ENCODE measurements at regions not wholly inside any gene's neighbourhood (a gene's known extent, or its start where the extent isn't known, plus 50 kb on each side); places are given as distances from the start of the nearest gene placed in this dataset.
"Not testable (repeated sequence)": the region's sequence is repeated elsewhere in the genome, so short reads cannot be mapped to it uniquely, and the experiment has no call there.

DNA sequence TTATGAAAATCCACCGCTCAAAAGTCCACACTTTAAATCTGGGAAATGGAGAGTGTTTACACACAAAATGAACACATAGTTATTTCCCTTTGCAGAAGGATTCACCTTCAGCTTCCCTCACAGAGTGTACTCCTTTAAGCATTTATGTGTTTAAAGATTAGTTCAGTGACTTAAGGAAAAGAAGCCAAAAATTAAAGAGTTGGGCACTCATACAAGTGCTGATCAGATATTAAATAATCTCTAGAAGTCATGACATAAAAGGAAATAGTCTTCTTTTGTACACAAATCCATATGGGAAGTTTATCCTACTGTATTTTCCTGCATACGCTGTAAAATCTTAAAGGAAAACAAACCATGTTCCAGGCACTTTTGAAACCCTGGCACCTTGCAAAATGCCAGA is 174.2 kb downstream of the LNPK start:
- no peak for DNase-seq

DNA sequence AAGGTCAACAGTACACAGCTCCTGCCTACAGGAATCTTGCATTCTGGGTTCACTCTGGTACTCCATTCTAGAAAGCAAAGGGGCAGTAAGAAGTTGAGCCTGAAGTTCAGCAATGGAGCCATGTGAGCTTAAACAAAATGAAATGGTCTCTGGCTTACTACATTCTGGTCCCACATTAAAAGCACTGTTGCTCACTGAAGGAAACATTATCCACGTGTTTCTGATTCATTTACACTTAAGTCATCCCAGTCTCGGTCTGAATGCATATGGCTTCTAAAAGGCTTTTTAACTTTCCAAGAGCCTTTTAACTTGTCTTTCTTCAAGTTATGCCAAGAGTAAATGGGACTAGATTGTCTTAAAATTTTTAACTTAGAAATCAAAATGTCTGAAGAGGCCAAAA is 177.8 kb downstream of the LNPK start:
- no peak for DNase-seq

DNA sequence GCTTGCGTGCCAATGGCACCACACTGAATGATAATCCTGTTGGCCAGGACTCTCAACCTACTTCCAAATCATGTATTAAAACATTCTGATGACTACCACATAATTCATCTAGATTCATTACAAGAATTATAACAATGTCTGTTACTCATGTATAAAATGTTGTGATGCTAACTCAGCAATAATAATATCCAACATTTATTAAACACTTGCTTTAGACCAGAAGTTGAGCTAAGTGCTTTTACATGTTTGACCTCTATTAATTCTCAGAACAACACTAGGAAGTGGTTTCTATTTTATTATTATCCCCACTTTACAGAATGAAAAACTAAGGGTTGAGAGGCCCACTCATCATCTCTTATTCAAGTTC is 178.4 kb downstream of the LNPK start:
- DNase-seq: no peak

DNA sequence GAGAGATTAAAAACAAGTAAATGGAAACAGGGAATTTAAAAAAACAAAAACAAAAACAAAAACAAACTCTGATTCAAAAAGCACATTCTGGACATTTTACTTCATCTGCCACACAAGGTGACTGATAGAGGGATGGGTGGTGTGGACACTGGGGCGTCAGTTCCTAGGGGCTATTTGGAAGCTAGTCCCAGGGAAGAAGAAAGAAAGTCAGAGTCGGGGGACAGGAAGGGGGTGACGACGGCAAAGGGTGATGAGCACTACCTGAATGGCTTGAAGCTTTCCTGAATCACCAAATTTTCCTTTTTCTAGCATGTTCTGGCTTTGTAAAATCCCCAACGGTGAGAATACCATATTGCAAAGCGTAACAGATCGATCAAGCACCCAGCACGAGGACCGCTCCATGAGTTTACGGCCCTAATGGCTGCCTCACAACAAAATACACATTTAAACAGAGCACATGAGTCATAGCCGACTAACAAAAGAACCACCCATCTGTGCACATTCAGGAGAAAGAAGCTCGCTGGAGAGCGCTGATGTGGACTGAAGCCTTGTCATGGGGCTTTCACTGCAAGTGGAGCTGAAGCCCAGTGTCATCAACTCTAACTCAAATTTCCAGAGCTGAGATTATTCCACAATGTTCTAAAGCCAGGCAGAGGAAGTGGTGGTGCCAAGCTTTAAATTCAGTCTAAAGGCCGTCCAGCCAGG is 178.9 kb downstream of the LNPK start:
- no peak for DNase-seq

DNA sequence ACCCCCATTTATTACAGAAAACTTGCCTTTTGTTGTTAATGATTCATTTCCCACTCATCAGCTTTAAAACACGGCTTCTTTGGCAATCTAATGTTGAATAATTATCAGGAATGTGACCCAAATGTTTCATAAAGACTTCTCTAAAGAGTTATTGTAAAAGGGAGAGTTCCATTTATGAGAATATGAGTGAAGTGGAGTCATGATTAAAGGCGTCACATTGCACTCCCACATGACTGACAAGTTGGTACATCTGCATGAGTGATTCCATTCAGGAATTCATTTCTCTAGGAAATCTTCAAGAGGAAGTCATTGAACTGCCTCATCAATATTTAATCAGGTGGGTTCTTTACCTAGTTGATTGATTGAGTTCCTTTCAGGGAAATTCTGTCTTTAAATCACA is 184.8 kb downstream of the LNPK start:
- DNase-seq: no peak

DNA sequence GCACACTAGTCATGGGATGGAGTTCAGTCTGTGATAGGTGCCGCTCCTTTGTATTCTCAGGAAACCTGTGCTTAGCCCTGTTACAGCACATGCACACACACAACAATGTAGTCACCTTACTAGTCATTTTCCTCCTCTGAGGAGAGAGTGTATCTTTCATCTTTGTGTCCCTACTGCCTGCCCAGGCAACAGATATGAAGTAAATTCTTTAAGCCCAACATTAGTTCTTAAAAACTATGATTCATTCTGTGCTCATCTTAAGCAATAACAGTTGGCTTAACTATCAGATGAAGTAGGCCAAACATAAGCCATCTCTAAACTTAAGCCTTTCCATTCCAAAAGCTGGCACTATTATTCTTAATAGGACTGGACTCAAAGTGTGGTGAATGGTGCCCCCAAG is 186.5 kb downstream of the LNPK start:
- DNase-seq: no peak

DNA sequence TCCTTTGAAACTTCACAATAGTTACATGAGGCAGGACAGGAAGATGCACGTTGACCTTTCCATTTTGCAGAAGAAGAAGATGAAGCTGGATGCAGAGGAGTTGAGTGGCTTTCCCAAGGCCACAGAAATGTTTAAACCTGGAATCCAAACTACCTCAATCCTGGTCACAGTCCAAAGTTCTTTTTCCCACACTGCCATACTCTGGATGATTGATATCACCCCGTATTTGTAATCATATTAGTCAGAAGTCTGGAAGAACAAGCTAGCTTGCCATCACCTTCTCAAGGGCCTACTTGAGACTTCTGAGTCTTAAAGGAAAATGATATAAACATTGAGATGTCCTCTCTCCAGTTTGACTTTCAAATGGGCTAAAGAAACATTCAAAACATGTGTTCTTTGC is 190.1 kb downstream of the LNPK start:
- no peak for DNase-seq

DNA sequence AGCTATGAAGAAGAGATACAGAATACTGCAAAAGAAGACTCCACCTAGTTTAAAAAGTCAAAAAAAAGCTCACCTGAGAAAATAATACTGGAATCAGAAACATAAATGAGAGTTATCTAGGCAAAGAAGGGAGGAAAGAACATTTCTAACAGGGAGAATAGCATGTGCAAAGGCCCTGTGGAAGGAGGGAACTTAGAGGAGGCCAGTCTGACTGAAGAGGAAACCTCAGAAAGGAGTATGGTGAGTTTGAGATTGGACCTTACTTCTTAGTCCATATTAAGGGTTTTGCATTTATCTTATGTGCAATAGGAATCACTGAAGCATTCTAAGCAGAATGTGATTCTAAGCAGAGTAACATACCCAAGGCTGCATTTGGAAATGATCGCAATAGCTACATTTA is 193.2 kb downstream of the LNPK start:
- no peak for DNase-seq

DNA sequence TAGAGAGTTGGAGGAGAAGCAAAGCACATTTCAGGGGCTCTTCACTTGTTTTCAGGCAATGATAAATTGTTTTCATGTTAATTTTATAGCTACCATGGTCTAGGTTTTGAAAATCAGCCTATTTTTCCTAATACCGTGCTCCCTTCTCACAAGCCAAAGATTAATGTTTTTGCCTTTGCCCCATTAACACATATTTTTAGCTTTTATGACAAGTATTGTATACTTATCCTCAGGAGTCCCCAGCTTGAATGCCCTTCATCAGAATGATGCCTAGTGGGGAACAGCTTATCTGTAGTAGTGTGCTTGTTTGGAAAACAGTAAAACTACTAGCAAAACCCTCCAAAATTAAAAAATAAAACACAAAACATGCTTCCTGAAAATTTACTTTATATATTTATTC is 194.0 kb downstream of the LNPK start:
- no peak for DNase-seq

DNA sequence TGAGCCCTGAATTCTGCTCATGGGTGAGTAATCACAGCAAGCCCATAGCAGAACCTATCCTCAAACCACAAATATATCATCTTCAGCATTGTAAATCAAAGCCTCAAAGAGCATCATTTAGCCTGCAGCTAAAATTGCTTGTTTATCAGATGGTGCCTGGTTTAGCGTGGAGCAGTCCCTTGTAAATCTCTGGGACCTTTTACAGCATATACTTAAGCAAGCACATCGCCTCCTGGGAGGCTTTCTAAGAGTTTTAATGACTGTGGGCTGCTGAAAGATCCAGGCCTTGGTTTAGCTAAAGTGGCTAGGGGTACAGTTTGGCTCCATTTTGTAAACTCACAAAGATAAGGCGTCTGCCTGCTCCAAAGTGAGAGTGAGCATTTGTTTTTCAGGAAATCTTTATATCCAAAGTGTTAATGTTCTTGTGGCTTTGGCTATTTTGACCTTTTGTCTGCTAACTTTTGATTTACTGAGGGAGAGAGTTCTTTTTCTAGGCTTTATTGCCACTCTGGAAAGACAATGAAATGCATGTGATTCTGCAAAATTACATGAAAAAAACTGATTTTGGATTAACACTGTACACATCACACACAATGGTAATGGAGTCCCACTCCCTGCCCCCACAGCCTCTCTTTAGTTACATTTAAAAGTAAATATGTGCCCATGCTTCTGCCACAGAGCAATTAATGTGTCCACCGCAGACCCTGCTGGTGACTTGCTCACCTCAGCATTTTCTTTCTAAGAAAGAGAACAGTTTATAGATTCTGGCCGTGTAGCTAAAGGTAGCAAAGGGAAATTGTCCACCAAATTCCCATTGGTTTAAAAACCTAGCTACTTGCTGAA is 194.8 kb downstream of the LNPK start:
- DNase-seq: no peak

DNA sequence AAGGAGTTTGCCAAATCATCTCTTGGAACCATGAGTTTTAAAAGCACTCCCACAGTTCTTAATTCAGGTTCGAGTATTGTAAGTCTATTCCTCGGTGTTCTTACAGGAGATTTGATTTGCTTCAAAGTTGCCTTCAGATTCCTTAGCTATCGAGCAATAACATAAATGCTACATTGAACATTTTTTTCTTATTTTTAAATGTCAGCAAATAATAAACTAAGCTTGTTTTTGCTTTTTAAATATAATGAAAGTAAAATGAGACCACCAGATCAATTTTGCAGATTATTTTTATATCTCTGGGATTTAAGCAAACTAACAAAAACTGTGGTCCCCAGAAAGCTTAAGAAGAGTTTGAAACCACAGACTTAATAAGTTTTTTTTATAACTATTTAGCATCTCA is 195.5 kb downstream of the LNPK start:
- DNase-seq: no peak

DNA sequence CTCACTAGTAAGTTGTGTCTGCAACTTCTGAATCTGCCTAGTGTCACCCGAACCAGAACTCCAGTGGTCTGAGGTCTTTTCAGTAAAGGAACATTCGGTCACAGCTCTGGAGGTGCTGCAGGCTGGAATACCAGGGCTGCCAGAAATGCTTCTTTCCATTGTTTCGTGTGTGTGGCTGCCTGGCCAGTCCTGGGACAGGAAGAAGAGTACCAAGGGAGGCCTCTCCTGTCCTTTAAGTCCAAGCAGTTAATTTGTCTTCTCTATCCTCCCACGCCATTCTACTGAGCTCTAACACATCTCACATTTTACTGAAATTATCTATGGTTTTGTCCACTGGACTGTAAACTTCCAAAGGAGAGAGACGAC is 196.0 kb downstream of the LNPK start:
- DNase-seq: no peak

DNA sequence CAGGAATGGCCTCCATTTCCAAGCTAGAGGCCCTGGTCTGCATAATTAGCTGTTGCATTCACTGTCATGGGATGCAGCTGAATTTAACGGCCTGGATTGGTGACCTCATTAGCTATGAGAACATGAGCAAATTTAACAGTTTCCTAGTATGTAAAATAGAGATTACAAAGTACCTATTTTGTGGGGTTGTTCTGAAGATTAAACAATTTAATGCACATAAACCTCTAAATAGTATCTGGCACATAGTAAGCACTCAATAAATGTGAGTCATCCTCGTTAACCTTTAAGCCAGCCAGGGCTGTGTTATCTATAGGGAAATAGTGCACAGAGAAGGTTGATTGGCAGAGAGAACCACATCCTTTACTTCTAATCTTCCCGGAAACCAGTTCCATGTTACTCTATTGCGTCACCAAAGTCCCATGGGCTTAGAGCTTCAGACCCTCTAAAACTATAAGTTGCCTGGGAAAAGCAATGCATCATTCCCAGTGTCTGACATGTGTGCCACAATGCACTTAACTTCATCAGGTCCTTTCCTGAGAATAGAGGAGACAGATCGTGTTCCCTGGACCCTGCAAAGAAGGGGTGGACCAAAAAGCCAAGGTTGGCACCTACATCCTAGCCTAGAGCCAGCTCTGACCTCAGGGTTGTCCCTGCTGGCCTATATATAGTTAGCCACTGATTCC is 196.5 kb downstream of the LNPK start:
- DNase-seq: no peak

DNA sequence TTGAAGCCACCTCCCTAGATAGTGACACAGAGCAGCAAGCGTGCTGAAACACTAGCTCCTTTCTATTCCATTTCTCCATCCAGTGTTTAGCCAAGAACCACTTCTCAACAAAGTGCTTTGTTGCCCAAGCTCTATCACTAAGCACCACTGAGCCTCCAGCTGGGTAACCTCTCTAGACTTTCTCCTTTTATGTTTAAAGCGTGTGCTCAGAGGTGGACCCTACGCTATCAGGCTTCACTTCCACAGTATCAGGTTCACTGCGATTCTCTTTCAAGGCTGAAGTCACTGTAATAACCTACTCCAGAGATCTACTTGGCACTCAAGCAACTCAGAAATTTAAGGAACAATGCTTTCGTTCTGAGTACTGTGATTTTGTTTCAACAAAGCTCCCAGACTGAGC is 197.9 kb downstream of the LNPK start:
- no peak for DNase-seq

DNA sequence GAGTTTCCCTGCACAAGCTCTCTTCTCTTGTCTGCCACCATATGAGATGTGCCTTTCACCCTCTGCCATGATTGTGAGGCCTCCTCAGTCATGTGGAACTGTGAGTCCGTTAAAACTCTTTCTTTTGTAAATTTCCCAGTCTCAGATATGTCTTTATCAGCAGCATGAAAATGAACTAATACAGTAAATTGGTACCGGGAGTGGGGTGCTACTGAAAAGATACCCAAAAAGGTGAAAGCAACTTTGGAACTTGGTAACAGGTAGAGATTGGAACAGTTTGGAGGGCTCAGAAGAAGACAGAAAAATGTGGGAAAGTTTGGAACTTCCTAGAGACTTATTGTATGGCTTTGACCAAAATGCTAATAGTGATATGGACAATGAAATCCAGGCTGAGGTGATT is 205.6 kb downstream of the LNPK start:
- DNase-seq: not testable (repeated sequence)

DNA sequence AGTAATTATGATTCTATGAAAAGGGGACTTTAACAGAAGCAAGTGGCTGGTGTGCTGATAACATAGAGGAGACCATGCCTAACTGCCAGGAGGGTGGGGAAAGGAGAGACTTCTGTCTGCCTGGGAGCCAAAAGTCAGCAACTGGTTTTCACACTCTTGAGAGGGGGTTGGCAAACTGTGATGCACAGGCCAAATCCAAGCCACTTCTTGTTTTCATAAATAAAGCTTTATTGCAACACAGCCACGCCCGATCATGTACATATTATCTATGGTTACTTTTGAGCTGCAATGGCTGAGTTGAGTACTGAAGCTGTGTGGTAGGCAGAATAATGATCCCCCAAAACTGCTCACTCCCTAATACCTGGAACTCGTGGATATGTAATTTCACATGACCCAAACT is 208.4 kb downstream of the LNPK start:
- no peak for DNase-seq

DNA sequence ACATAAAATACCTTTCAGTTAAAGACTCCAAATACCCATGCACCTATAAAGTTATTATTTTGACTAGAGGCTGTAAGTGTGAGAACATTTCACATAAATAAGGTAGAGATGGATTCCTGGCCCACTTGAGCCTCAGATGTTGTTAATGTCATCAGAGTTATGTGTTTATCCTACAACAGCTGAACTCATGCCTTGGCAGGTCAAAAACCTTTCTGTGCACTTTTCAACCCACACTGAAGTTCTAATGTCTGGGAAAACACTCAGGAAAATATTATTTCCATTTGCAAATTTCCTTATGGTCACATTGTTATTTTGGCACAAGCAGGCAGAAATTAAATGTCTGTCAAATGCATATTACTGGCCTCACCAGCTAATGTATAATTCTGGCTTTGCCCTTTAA is 209.2 kb downstream of the LNPK start:
- DNase-seq: no peak

DNA sequence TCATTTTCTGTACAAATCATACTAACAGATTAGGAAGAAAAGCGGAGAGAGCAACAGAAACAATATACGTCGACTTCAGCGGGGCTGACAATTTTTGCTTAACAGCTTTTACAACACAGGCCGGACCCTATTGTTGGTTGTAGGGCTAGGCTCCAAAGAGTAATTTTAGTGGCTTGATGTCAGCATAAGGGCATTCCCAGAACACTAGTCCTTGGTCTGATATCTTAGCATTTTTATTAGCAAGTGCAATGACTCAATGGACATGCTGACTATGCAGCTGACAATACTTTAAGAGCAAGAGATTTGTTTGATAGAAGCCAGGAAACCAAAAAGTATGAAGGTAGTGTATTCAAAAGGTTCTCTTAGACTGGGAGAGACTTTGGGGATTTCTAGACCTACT is 209.9 kb downstream of the LNPK start:
- no peak for DNase-seq

DNA sequence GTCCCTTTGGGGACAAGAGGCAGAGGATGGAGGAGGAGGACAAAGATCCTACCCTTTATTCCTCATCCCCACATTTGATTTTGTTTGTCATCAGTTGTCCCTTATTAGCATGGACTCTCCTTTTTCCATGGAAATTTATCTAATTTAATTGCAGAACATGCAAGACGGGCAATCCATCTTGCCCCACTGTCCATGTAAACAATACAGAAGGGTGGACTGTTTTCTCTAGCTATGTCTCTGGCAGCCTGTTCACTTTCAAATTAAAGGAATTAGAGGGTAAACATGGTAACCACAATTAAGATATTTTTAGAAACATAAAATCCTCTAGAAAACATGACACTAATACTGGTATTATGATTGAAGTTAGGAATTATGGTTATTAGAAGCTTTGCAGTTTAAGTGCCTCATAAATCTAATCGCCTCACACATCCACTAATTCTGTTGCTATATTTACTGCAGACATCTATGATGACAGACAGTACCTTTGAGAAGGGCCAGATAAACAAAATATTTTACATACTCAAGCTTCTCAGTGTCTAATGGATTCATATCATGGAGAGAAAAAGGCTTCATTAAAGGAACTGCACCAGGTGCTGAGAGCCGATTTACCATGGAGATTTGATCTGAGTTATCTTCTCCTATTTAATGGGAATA is 215.5 kb downstream of the LNPK start:
- DNase-seq: no peak

DNA sequence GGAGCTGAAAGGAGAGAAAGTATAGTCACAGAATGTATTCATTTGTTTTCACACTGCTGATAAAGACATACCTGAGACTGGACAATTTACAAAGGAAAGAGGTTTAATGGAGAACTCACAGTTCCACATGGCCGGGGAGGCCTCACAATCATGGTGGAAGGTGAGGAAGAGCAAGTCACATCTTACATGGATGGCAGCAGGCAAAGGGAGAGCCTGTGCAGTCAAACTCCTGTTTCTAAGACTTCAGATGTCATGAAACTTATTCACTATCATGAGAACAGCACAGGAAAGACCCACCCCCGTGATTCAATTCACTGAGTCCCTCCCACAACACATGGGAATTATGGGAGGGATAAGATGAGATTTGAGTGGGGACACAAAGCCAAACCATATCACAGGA is 224.7 kb downstream of the LNPK start:
- not testable (repeated sequence) for DNase-seq

DNA sequence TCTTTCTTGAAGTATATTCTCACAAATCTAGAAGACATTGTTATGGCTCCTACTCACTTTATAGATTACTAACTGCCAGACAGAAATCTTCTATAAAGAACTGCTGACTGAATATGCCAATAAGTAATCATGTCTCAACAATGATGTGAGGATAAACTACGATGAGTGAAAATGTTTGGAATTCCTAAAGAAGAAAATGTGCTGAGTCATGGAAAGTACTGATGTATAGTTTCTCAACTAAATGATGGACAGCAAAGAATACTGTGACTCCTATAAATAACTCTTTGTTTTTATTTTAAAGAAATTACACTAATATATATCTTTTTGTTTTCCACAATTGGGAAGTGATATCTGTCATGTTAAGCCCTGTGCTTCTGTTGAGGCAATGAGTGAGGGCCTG is 232.9 kb downstream of the LNPK start:
- DNase-seq: no peak

DNA sequence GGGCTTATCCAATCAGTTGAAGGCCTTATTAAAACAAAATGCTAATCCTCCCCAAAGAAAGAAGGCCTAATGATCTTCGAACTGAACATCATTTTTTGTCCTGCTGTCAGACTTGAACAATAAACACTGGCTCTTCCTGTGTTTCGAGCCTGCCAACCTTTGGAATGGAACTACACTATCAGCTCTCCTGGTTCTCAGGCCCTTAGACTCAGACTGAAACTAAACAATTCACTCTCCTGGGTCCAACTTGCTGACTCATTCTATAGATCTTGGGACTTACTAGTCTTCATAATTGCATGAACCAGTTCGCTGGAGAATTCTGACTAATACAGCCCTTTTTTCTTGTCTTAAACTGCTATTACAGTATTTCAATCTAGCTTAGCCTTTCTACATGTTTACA is 235.2 kb downstream of the LNPK start:
- no peak for DNase-seq

DNA sequence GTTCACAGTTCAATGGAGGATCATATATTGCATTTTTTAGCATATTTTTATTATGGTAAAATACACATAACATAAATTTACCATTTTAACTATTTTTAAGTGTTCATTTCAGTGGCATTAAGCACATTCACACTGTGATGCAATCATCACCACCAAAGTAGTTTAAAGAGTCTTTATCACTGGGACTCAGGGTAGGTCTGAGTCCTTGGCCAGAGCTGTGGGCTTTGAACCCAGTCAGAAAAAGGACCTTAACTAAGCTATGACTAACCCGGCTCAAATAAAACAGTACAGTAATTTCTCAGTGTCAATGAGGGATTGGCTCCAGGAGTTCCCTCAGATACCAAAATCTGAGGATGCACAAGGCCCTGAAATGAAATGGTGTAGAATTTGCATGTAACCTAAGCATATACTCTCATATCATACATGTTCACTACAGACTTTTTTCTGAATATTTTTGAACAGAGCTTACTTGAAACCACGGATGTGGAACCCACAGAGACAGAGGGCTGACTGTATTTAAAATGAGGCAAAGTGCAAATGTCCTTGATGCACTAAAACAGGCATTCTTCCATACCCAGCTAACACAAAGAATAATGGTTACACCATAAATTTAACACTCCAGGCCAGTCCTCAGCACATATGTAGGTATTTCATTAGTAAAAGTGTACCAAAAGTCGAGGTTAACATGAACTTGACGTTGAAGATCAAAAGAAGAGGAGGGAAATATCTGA is 246.2 kb downstream of the LNPK start:
- no peak for DNase-seq

Measured in hippocampal formation (tissue), 2 donors.